Left hindlimb (tissue), 1 donor: ENCODE measurements at regions not wholly inside any gene's neighbourhood (a gene's known extent, or its start where the extent isn't known, plus 50 kb on each side); places are given as distances from the start of the nearest gene placed in this dataset.

ENCODE experiments used
- DNase-seq: peaks from one replicate; pipeline ENCODE4 v3.0.0-alpha.2; 2018

GRCh38 chr12:115096588-115097397 is 412.8 kb upstream of the TBX3 start:
- DNase-seq, result peak; percentile 78

- DNase-seq, result no peak
These were observed 411.2 kb upstream of the TBX3 start for GRCh38 chr12:115095073-115095748.

- DNase-seq, result no peak
These were observed 410.3 kb upstream of the TBX3 start for GRCh38 chr12:115094163-115094816.

GRCh38 chr12:115093261-115093660 is 409.3 kb upstream of the TBX3 start:
- no peak for DNase-seq

- DNase-seq, result no peak
These were observed 406.8 kb upstream of the TBX3 start for GRCh38 chr12:115090783-115091182.

GRCh38 chr12:115088995-115089841 is 405.2 kb upstream of the TBX3 start:
- DNase-seq, result no peak

GRCh38 chr12:115088328-115088994 is 404.5 kb upstream of the TBX3 start:
- DNase-seq, result no peak

GRCh38 chr12:115085594-115085993 is 401.6 kb upstream of the TBX3 start:
- DNase-seq, result no peak

GRCh38 chr12:115079760-115080159 is 395.8 kb upstream of the TBX3 start:
- no peak for DNase-seq

GRCh38 chr12:115078990-115079389 is 395.0 kb upstream of the TBX3 start:
- DNase-seq, result no peak

- DNase-seq, result no peak
These were observed 394.4 kb upstream of the TBX3 start for GRCh38 chr12:115078334-115078733.

- no peak for DNase-seq
These were observed 391.7 kb upstream of the TBX3 start for GRCh38 chr12:115075552-115076170.

GRCh38 chr12:115074617-115075016 is 390.6 kb upstream of the TBX3 start:
- DNase-seq, result no peak

GRCh38 chr12:115072712-115073111 is 388.7 kb upstream of the TBX3 start:
- DNase-seq, result no peak

GRCh38 chr12:115070313-115070712 is 386.3 kb upstream of the TBX3 start:
- DNase-seq, result no peak

- no peak for DNase-seq
These were observed 380.3 kb upstream of the TBX3 start for GRCh38 chr12:115064296-115064695.

- no peak for DNase-seq
These were observed 378.8 kb upstream of the TBX3 start for GRCh38 chr12:115062741-115063140.

- no peak for DNase-seq
These were observed 376.6 kb upstream of the TBX3 start for GRCh38 chr12:115060477-115061168.

GRCh38 chr12:115057445-115057844 is 373.5 kb upstream of the TBX3 start:
- no peak for DNase-seq

GRCh38 chr12:115051378-115051777 is 367.4 kb upstream of the TBX3 start:
- no peak for DNase-seq

- DNase-seq, result no peak
These were observed 365.6 kb upstream of the TBX3 start for GRCh38 chr12:115049614-115050013.
